Tibial nerve (tissue), 4 donors: ENCODE measurements at regions not wholly inside any gene's neighbourhood (a gene's known extent, or its start where the extent isn't known, plus 50 kb on each side); places are given as distances from the start of the nearest gene placed in this dataset.

Experiments used
- DNase-seq, 2 donors: peaks; one replicate each; pipeline ENCODE4 v3.0.0-alpha.2; 2019; ENCODE audit warnings: low spot score in 2 of 2
- H3K27ac ChIP-seq, 4 donors: fragments of 200-600 bp; sonication (generic) in 3 of 4; one replicate each; pipeline ENCODE4 v1.5.1; 2017 to 2019; ENCODE audit warnings: mild to moderate bottlenecking in 1 of 4
- H3K27me3 ChIP-seq, 2 donors: fragments of 200-600 bp; sonication (generic) in 1 of 2; one replicate each; pipeline versions ENCODE4 v1.5.1 to v1.6.0; 2017 to 2019
- H3K36me3 ChIP-seq, 3 donors: fragments of 200-600 bp; sonication (generic); one replicate each; pipeline ENCODE4 v1.5.1; 2018 to 2019
- H3K4me1 ChIP-seq, 4 donors: fragments of 200-600 bp; sonication (generic) in 3 of 4; one replicate each; pipeline ENCODE4 v1.5.1; 2017 to 2019
- H3K4me3 ChIP-seq, 4 donors: fragments of 200-600 bp; sonication (generic) in 3 of 4; one replicate each; pipeline ENCODE4 v1.5.1; 2017 to 2019; ENCODE audit warnings: mild to moderate bottlenecking in 1 of 4, moderate library complexity in 1 of 4
- H3K9me3 ChIP-seq, 4 donors: fragments of 200-600 bp; sonication (generic) in 3 of 4; one replicate each; pipeline ENCODE4 v1.5.1; 2017 to 2019
- EP300 ChIP-seq, 2 donors: sonication (generic); formaldehyde crosslinking; IDR thresholded peaks; one replicate each; pipeline ENCODE4 v1.6.1; 2017; ENCODE audit warnings: antibody characterized with exemption in 2 of 2, mild to moderate bottlenecking in 1 of 2
- POLR2A ChIP-seq, 2 donors: fragments of 450-650 bp; IDR thresholded peaks; one replicate each; pipeline ENCODE4 v1.6.1; 2017; ENCODE audit warnings: antibody characterized with exemption in 2 of 2, mild to moderate bottlenecking in 2 of 2, moderate library complexity in 2 of 2
- WGBS, 2 donors: methylation state at CpG; one replicate each; pipeline ENCODE4 v1.1.5; 2018; 5-methylcytosine and 5-hydroxymethylcytosine counted together
- TF ChIP-seq, protein P1 (sequence below), 5 experiments: fragments of 200-600 bp in 3 of 5; fragments of 450-650 bp in 2 of 5; sonication (generic) in 3 of 5; IDR thresholded peaks; one replicate each; pipeline ENCODE4 v1.5.1; 2016 to 2019; ENCODE audit warnings: antibody characterized with exemption in 5 of 5, mild to moderate bottlenecking in 3 of 5, moderate library complexity in 2 of 5

DNA sequence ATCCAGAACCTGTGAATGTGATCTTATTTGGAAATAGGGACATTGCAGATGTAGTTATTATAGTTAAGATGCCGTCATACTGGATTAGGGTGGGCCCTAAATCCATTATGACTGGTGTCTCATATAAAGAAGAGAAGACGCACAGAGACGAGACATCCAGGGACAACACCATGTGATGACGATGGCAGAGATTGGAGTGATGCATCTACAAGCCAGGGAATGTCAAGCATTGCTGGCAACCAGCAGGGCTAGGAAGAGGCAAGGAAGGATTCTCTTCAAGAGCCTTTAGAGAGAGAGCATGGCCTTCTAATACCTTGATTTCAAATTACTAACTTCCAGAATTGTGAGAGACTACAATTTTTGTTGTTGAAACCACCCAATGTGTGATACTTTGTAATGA lies 345.8 kb downstream of the PTEN start:
- WGBS, 2 donors = 94 to 97% methylated on average over 4 of the region's 4 CpGs
- Histone ChIP-seq H3K4me3 (no peak overlapping the region), H3K4me1 (peaks cover 0 to 38% (median 4%) of the 10 kb centered on the region in 4 donors), H3K27ac (peak overlapping the region in 3 of 4 donors; percentile 1 to 81 (median 75)), H3K36me3 (no peaks in the 10 kb centered on the region), H3K27me3 (no peaks in the 10 kb centered on the region), H3K9me3 (no peaks in the 10 kb centered on the region)
- DNase-seq = no peak
- TF ChIP-seq, protein P1, sequence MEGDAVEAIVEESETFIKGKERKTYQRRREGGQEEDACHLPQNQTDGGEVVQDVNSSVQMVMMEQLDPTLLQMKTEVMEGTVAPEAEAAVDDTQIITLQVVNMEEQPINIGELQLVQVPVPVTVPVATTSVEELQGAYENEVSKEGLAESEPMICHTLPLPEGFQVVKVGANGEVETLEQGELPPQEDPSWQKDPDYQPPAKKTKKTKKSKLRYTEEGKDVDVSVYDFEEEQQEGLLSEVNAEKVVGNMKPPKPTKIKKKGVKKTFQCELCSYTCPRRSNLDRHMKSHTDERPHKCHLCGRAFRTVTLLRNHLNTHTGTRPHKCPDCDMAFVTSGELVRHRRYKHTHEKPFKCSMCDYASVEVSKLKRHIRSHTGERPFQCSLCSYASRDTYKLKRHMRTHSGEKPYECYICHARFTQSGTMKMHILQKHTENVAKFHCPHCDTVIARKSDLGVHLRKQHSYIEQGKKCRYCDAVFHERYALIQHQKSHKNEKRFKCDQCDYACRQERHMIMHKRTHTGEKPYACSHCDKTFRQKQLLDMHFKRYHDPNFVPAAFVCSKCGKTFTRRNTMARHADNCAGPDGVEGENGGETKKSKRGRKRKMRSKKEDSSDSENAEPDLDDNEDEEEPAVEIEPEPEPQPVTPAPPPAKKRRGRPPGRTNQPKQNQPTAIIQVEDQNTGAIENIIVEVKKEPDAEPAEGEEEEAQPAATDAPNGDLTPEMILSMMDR (IDR thresholded peaks at IDR 0.05) = no peak
- TF ChIP-seq EP300 (IDR thresholded peaks at IDR 0.05) (no peak), POLR2A (IDR thresholded peaks at IDR 0.05) (no peak)

DNA sequence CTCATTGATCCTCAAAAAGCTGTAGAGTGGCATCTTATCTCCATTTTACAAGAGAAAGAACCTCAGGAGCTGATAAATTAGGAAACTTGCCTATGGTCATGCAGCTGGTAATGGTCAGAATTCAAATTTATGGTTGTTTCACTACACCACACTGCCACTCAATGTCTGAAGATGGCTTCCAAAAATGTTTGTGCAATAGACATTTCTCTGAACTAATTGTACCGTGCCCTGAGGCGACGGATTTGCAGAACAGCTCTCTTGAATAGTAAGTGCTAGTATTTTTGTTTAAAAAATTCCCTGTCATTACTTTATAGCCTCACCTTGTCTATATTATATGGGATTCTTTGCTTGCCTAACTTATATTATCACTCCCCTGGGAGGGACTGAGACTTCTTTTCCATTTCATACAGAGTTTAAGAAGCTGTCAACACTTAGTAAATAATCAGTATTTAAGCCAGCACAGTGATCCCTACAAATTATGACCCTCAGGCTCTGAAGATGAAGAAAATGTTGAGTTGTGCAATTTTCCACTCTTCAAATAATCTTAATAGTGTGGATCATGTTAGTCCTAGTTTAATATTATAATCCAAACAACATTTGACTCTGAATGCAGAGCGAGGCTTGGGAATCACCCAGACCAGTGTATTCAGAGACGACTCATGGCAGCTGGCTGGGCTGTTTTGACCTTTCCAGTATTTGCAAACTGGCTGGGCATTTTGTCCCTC lies 346.6 kb downstream of the PTEN start:
- Histone ChIP-seq H3K4me3 (no peak overlapping the region), H3K27ac (peak overlapping the region; percentile 1 to 81 (median 50)), H3K4me1 (peaks cover 0 to 38% (median 4%) of the 10 kb centered on the region in 4 donors), H3K9me3 (no peaks in the 10 kb centered on the region), H3K36me3 (no peaks in the 10 kb centered on the region), H3K27me3 (no peaks in the 10 kb centered on the region)
- DNase-seq = no peak
- WGBS, 2 donors = 62 to 67% methylated on average over 5 of the region's 5 CpGs
- TF ChIP-seq POLR2A (IDR thresholded peaks at IDR 0.05) (no peak), EP300 (IDR thresholded peaks at IDR 0.05) (peak in 1 of 2 donors; percentile 33)

DNA sequence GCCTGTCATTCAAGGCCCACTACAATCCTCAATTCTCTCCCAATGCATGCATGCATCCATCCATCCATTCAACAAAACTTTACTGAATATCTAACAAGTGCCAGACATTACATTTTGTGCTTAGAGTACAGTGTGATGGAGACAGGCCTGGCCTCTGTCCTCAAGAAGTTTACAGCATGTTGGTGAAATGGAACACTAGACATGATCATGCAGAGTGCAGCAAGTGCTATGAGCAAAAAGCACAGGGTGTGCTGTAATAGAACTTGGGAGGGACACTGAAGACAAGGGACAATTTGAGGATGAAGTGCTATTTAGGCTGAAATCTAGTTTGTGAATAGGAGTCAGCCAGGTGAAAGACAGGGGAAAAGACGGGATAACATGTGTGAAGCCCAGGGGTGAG lies 347.8 kb downstream of the PTEN start:
- H3K4me3 ChIP-seq = no peak overlapping the region
- H3K9me3 ChIP-seq = no peaks in the 10 kb centered on the region
- 100% methylated on average over 1 of the region's 1 CpG for WGBS, 2 donors
- H3K36me3 ChIP-seq = no peaks in the 10 kb centered on the region
- H3K4me1 ChIP-seq = peaks cover 0 to 33% (median 4%) of the 10 kb centered on the region in 4 donors
- TF ChIP-seq EP300 (IDR thresholded peaks at IDR 0.05) (no peak), POLR2A (IDR thresholded peaks at IDR 0.05) (no peak)
- TF ChIP-seq, protein P1 (IDR thresholded peaks at IDR 0.05) = no peak
- peak overlapping the region in 2 of 4 donors; percentile 75 to 81 for H3K27ac ChIP-seq
- H3K27me3 ChIP-seq = no peaks in the 10 kb centered on the region
- DNase-seq = no peak

DNA sequence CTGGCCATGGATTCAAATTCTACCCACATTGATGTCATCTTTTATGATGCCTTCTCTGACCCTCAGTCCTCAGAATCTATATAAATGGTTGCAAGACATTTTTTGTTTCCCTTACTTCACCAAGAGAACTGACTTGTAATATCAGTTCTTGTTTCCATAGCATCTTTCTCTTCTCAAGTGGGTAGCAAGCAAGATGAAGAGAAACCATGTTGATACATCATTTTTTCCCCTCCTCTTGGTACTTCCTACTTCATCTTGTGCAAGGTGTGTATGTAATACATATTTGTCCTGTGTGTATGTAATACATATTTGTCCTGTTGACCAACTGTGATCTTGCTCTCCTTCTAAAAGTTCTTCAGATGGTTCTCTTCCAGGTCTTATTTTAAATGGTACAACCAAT lies 348.6 kb downstream of the PTEN start:
- Histone ChIP-seq H3K9me3 (no peaks in the 10 kb centered on the region), H3K4me3 (no peak overlapping the region), H3K36me3 (no peaks in the 10 kb centered on the region), H3K4me1 (peaks cover 0 to 33% (median 4%) of the 10 kb centered on the region in 4 donors), H3K27ac (peak overlapping the region in 2 of 4 donors; percentile 75 to 81), H3K27me3 (no peaks in the 10 kb centered on the region)
- DNase-seq = no peak
- TF ChIP-seq EP300 (IDR thresholded peaks at IDR 0.05) (no peak), POLR2A (IDR thresholded peaks at IDR 0.05) (no peak)
- TF ChIP-seq, protein P1 (IDR thresholded peaks at IDR 0.05) = no peak

DNA sequence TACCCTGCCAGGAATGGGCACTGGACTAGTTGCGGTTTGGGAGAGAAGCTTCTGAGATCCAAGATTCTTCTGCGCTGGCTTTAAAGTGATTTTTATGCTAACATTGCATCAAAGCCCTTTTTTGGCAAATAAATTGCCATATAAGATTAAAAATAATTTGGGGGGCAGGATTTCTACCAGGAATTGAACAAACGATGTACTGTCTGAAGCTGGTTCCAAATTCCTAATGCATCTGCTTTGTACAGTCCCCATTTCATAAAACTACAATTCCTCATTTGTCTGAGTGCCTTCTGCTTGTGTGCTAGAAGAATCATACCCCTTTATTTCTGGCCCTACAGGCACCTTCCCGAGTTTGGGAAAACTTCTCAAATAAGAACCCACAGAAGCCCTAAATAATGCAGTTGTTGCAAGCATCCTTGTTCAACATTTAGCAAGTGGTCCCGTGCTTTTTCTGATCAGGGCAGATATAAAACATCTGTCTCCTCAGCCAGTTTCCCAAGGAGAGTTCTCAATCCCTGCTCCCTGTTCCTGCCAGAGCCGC lies 349.7 kb downstream of the PTEN start:
- no peaks in the 10 kb centered on the region for H3K27me3 ChIP-seq
- H3K4me3 ChIP-seq = no peak overlapping the region
- TF ChIP-seq, protein P1 (IDR thresholded peaks at IDR 0.05) = no peak
- TF ChIP-seq EP300 (IDR thresholded peaks at IDR 0.05) = peak in 1 of 2 donors; percentile 13
- TF ChIP-seq POLR2A (IDR thresholded peaks at IDR 0.05) = no peak
- no peaks in the 10 kb centered on the region for H3K9me3 ChIP-seq
- no peaks in the 10 kb centered on the region for H3K36me3 ChIP-seq
- 43 to 54% methylated on average over 6 of the region's 6 CpGs for WGBS, 2 donors
- DNase-seq = no peak
- peaks cover 0 to 28% (median 4%) of the 10 kb centered on the region in 4 donors for H3K4me1 ChIP-seq
- H3K27ac ChIP-seq = peak overlapping the region in 2 of 4 donors; percentile 75 to 81
